Ramos (cell line): ENCODE measurements at regions not wholly inside any gene's neighbourhood (a gene's known extent, or its start where the extent isn't known, plus 50 kb on each side); places are given as distances from the start of the nearest gene placed in this dataset.

Experiments used
- in situ Hi-C: fragments of 300-500 bp; cut with MboI; formaldehyde crosslinking; loops from one replicate; pipeline ENCODE4 v1.14.3; 2022; ENCODE audit warnings: low sequenced_read_pairs; ENCODE audit not compliant: unreplicated experiment

- in situ Hi-C loops, result no loop called here
Measured at GRCh38 chr17:65409381-65409780, 152.1 kb downstream of the AXIN2 start.

- in situ Hi-C loops, result no loop called here
Measured at GRCh38 chr17:65408050-65408449, 153.4 kb downstream of the AXIN2 start.

DNA sequence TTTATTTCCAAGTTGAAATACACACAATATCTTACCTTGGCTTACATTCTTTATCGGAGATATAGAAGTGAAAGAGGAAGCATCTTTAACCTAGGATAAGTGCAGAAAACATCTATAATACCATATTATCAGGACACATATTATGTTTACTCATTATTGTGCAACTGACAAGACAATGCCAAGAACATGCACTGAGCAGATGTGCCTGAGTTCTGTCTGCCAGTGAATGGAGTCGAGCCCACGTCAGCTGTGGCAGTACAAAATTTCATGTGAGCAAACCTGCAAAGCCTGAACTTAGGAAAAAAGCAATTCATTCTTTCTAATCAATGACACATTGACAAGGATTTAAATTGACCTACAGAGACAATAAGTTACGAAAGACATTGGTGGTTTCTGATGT, 154.4 kb downstream of the AXIN2 start:
- in situ Hi-C loops, result no loop called here

GRCh38 chr17:65406552-65406951, 154.9 kb downstream of the AXIN2 start:
- in situ Hi-C loops, result no loop called here

DNA sequence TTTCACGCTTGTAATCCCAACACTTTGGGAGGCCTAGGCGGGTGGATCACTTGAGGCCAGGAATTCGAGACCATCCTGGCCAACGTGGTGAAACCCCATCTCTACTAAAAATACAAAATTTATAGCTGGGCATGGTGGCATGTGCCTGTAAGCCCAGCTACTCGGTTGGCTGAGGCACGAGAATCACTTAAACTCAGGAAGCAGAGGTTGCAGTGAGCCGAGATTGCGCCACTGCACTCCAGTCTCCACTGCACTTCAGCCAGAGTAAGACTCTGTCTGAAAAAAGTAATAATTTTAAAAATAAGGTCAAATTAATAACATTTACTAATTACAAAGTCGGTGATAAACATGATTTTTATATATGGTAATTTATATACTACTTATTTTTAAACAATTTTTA, 155.9 kb downstream of the AXIN2 start:
- in situ Hi-C loops, result no loop called here

DNA sequence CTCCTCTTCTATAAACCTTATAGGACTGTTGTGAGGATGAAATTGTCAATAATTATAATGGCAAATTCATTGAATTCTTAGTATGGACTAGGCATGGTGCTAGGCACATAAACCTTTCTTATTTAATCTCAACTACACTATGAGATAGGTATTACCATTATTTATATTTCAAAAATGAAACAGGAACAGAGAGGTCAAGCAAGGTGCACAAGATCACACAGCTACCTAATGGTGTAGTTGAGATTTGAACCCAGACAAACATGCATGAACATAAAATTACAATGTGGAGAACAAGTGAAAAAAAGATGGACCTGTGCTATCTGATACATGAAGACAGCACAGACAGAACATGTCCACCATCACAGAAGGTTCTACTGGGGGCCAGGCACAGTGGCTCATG, 156.7 kb downstream of the AXIN2 start:
- in situ Hi-C loops, result no loop called here

DNA sequence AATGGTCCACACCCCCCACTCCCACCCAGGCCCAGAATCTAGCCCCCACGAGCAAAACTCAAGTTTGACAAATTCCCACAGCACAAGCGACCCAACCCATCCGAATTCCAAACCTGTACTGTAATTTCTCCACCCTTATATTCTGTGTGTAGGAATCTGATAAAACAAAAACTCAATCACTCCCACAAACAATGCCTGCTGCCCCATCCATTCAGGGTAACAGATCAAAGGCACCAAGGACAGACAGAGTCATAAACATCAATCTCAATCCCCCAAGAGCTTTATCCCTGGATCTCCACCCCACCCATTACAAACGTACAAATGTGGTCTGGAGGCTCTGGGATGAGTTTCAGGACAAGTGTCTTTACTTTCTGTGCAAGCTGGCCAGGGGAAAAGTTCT, 157.8 kb downstream of the AXIN2 start:
- in situ Hi-C loops, result no loop called here

GRCh38 chr17:65402513-65403496, 158.6 kb downstream of the AXIN2 start:
- in situ Hi-C loops, result no loop called here

- in situ Hi-C loops, result no loop called here
Measured at GRCh38 chr17:65401561-65401960, 159.9 kb downstream of the AXIN2 start.

- in situ Hi-C loops, result no loop called here
Measured at GRCh38 chr17:65400701-65401100, 160.7 kb downstream of the AXIN2 start.

DNA sequence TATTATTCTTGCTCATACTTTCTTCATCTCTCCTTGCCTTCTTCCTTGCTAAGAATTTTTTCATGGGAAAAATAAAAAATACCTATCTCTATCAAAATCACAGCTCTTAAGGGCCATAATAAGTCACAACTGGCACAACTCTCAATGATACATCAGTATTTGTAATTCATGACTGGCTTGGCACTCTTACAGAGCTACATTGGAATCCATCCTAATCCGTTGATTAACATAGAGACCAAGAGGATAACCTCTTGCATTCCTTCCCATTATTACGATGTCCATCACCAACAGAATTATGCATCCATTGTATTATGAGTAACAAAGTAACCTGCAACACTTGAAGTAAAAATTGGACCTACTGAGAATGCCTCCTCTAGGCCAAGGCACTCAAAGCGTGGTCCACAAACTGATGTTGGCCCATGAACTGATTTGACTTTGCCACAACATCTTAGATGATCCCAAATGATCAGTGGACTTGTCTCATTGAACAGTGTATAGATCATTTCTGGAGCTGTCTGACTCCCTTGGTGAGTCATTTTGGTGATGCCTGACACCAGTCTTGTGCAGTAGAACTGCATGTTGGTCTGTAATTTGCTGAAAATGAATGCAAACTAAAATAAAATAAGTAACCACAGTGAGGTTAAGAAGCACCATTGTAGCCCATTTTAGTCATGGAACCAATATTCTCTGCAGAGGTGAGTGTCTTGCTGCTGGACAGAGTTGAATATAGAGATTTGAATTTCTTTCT, 163.2 kb downstream of the AXIN2 start:
- in situ Hi-C loops, result no loop called here

DNA sequence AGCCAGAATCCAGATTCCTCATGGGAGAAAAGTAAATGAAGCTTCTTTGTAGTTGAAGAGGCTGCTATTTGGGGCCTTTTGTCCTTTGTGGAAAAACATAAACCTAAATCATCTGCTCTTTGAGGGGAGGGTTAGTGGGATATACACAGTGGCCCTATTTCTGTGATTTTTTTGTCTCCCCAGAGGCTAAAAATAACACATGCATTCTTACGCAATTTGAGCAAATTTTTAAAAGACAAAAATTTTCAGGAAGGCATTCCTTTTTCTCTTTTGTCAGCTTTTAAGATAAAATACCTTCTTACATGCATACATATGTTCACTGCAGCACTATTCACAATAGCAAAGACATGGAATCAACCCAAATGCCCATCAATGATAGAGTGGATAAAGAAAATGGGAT, 165.5 kb downstream of the AXIN2 start:
- in situ Hi-C loops, result no loop called here

GRCh38 chr17:65394811-65395472, 166.5 kb downstream of the AXIN2 start:
- in situ Hi-C loops, result no loop called here

- in situ Hi-C loops, result no loop called here
Measured at GRCh38 chr17:65393514-65393913, 167.9 kb downstream of the AXIN2 start.

DNA sequence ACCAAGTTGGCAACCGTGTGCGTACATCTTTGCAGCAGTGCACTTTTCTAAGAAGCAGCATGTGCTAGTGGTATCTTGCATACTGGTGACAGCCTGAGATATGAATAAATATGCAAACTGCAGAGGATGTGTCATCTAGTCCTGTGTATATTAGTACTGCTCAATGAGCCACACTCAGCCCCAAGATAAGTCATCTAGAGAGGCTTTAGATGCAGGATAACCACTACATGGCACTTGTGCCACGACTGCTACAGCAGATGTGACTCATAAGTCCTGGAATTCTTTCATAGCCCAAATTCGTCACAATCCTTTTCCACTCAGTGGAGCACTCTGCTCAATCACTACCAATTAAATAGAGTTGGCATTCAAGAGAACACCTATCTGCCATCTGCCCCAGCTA, 171.5 kb downstream of the AXIN2 start:
- in situ Hi-C loops, result no loop called here

DNA sequence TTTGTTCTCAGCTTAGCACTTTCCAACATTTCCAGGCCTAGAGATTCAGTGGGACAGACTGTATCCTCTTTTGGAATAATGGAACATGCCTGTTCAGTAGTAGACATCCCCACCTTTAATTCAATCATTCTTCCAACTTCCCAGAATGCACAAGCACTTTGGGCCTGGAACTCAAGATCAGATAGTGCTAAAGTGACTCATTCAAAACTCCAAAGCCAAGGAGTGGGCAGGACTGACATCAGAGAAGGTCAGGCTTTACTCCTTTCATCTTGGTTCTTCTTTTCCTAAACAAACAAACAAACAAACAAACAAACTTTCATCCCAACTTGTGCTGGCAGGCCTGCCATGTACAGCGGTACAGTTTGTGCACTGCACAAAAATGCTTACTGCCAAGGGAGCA, 172.0 kb downstream of the AXIN2 start:
- in situ Hi-C loops, result no loop called here

GRCh38 chr17:65388911-65389310, 172.5 kb downstream of the AXIN2 start:
- in situ Hi-C loops, result no loop called here

DNA sequence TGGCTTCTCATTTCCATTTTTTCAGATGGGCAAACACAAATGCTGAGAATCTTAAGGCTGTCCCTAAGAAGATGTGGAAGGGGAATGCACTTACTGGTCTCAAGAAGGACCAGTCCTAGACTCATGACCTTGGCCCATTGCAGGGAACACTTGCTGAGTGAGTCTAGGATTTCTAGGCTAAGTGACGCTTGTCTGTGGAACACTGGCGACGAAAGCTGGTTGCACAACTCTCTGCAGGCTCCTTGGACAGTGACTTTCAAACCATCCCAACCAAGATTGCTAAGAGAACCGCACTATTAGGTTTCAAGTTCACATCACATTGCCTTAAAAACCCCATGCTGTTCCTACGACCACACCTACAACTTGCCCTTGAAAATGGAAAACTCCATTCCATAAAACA, 174.1 kb downstream of the AXIN2 start:
- in situ Hi-C loops, result no loop called here

- in situ Hi-C loops, result no loop called here
Measured at GRCh38 chr17:65385726-65386125, 175.7 kb downstream of the AXIN2 start.

- in situ Hi-C loops, result no loop called here
Measured at GRCh38 chr17:65385071-65385470, 176.4 kb downstream of the AXIN2 start.

DNA sequence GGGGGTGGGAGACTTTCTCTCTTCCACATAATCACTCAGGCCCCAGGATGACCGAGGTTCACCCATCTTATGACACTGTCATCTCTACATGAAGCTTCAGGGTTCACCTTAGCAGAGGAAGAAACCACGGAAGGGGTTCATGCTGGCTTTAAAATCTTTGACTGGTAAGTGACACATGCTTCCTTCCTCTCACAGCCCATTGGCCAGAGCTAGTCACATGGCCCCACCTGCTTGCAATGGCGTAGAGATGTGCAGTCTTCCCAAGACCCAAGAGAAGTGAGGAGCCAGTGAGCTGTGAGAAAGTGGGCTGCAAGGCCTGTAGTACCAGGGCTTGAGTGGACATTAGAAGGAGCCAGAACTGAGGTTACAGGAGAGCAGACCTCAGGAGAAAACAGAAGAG, 180.3 kb downstream of the AXIN2 start:
- in situ Hi-C loops, result no loop called here
